ENCODE measurements at regions not wholly inside any gene's neighbourhood (a gene's known extent, or its start where the extent isn't known, plus 50 kb on each side); places are given as distances from the start of the nearest gene placed in this dataset.

- DNase-seq (ENCODE audit: low spot score), result no peak
Measured at GRCh38 chr17:34182036-34182803, 72.9 kb upstream of the CCL2 start.

GRCh38 chr17:34195987-34196386, 59.1 kb upstream of the CCL2 start:
- DNase-seq (ENCODE audit: low spot score), result no peak

GRCh38 chr17:34198519-34198918, 56.6 kb upstream of the CCL2 start:
- DNase-seq (ENCODE audit: low spot score), result no peak

GRCh38 chr17:34199454-34199853, 55.6 kb upstream of the CCL2 start:
- no peak for DNase-seq (ENCODE audit: low spot score)

GRCh38 chr17:34199932-34200534, 55.1 kb upstream of the CCL2 start:
- peak; percentile 70 for DNase-seq (ENCODE audit: low spot score)

GRCh38 chr17:34201225-34201624, 53.9 kb upstream of the CCL2 start:
- DNase-seq (ENCODE audit: low spot score), result no peak

GRCh38 chr17:34201767-34202166, 53.3 kb upstream of the CCL2 start:
- no peak for DNase-seq (ENCODE audit: low spot score)

GRCh38 chr17:34203018-34203638, 52.0 kb upstream of the CCL2 start:
- DNase-seq (ENCODE audit: low spot score), result no peak

- DNase-seq (ENCODE audit: low spot score), result no peak
Measured at GRCh38 chr17:34204402-34204801, 50.7 kb upstream of the CCL2 start.

All from LoVo (cell line).